ENCODE measurements at regions not wholly inside any gene's neighbourhood (a gene's known extent, or its start where the extent isn't known, plus 50 kb on each side); places are given as distances from the start of the nearest gene placed in this dataset.

DNA sequence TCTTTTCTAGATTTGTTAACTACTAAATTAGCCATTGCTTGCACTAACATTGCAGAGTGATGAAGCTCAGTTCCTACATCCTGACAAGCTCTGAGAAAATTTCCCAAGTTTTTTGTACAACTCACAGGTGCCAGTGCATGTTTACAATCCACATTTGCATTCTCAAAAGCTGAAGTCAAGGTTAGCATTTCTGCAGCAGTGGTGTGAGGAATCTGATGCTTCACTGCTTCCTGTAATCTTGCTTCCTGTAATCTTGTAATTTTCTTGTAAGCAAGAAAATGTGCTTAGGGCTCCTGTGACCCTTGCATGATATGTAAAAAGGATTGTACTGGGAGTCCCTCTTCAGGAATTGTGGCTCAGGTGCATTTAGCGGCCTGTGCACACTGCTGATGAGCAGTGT lies 207.4 kb upstream of the CXCL13 start:
- ChIA-PET CTCF (no interaction called here), POLR2A (no interaction called here)
- TF ChIP-seq ZNF521 (tag by site-specific recombination; IDR thresholded peaks at IDR 0.05) (no peak), ZNF621 (tag by site-specific recombination; IDR thresholded peaks at IDR 0.05) (no peak), ZNF2 (tag by site-specific recombination; IDR thresholded peaks at IDR 0.05) (no peak), MEIS1 (CRISPR knock-in tag; IDR thresholded peaks at IDR 0.05; ENCODE audit: borderline replicate concordance) (no peak), MZF1 (tag by site-specific recombination; IDR thresholded peaks at IDR 0.05; ENCODE audit: borderline replicate concordance) (no peak), ZNF341 (tag by site-specific recombination; IDR thresholded peaks at IDR 0.05; ENCODE audit: low read depth) (no peak), ZNF510 (tag by site-specific recombination; IDR thresholded peaks at IDR 0.05; ENCODE audit: insufficient replicate concordance) (no peak), RBAK (tag by site-specific recombination; IDR thresholded peaks at IDR 0.05) (no peak)
- TF ChIP-seq, protein P1, sequence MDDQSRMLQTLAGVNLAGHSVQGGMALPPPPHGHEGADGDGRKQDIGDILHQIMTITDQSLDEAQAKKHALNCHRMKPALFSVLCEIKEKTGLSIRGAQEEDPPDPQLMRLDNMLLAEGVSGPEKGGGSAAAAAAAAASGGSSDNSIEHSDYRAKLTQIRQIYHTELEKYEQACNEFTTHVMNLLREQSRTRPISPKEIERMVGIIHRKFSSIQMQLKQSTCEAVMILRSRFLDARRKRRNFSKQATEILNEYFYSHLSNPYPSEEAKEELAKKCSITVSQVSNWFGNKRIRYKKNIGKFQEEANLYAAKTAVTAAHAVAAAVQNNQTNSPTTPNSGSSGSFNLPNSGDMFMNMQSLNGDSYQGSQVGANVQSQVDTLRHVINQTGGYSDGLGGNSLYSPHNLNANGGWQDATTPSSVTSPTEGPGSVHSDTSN (CRISPR knock-in tag; IDR thresholded peaks at IDR 0.05) = no peak
- TF ChIP-seq, protein P2, sequence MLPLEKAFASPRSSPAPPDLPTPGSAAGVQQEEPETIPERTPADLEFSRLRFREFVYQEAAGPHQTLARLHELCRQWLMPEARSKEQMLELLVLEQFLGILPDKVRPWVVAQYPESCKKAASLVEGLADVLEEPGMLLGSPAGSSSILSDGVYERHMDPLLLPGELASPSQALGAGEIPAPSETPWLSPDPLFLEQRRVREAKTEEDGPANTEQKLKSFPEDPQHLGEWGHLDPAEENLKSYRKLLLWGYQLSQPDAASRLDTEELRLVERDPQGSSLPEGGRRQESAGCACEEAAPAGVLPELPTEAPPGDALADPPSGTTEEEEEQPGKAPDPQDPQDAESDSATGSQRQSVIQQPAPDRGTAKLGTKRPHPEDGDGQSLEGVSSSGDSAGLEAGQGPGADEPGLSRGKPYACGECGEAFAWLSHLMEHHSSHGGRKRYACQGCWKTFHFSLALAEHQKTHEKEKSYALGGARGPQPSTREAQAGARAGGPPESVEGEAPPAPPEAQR (tag by site-specific recombination; IDR thresholded peaks at IDR 0.05) = no peak
- TF ChIP-seq, protein P3, sequence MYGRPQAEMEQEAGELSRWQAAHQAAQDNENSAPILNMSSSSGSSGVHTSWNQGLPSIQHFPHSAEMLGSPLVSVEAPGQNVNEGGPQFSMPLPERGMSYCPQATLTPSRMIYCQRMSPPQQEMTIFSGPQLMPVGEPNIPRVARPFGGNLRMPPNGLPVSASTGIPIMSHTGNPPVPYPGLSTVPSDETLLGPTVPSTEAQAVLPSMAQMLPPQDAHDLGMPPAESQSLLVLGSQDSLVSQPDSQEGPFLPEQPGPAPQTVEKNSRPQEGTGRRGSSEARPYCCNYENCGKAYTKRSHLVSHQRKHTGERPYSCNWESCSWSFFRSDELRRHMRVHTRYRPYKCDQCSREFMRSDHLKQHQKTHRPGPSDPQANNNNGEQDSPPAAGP (tag by site-specific recombination; IDR thresholded peaks at IDR 0.05) = no peak
- TF ChIP-seq, protein P4, sequence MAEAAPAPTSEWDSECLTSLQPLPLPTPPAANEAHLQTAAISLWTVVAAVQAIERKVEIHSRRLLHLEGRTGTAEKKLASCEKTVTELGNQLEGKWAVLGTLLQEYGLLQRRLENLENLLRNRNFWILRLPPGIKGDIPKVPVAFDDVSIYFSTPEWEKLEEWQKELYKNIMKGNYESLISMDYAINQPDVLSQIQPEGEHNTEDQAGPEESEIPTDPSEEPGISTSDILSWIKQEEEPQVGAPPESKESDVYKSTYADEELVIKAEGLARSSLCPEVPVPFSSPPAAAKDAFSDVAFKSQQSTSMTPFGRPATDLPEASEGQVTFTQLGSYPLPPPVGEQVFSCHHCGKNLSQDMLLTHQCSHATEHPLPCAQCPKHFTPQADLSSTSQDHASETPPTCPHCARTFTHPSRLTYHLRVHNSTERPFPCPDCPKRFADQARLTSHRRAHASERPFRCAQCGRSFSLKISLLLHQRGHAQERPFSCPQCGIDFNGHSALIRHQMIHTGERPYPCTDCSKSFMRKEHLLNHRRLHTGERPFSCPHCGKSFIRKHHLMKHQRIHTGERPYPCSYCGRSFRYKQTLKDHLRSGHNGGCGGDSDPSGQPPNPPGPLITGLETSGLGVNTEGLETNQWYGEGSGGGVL (tag by site-specific recombination; IDR thresholded peaks at IDR 0.05) = no peak
- no peak overlapping the region for H3K27ac ChIP-seq (ENCODE audit: extremely low read depth, low read depth, low read length)
- no peaks in the 10 kb centered on the region for H3K9me3 ChIP-seq (ENCODE audit: control insufficient read depth, insufficient read depth, low read depth, low read length)
- no peaks in the 10 kb centered on the region for H3K36me3 ChIP-seq (ENCODE audit: control insufficient read depth in 2 of 2, insufficient read depth in 1 of 2, low read length in 2 of 2)
- no peak overlapping the region for H3K4me3 ChIP-seq (ENCODE audit: low read depth, low read length)
- no peaks in the 10 kb centered on the region; the same call in 1 of the 2 replicates for H3K4me1 ChIP-seq (ENCODE audit: control insufficient read depth, insufficient read depth, low read length)

DNA sequence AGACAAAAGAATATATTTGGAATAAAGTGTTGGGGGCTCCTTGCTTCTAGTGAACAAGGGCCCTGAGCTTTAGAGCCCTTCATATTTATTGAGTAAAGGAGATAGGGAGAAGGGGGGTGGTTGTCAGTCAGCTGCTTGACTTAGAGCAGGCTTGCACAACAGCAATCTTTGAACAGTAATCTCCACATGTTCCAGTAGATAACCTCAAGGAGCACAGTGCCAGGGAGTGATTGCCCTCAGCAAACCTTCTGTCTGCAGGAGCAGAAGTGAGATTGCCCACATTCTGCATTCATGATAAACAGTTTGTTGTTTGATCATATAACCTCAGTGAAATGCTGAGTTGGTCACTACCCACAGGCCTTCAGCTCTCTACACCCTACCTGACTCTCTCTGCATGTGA lies 205.8 kb upstream of the CXCL13 start:
- no peak for TF ChIP-seq ZNF707 (tag by site-specific recombination; IDR thresholded peaks at IDR 0.05)
- ChIA-PET POLR2A (no interaction called here), CTCF (no interaction called here)
- Histone ChIP-seq H3K4me1 (ENCODE audit: control insufficient read depth, insufficient read depth, low read length) (no peaks in the 10 kb centered on the region; the same call in 1 of the 2 replicates), H3K36me3 (ENCODE audit: control insufficient read depth in 2 of 2, insufficient read depth in 1 of 2, low read length in 2 of 2) (no peaks in the 10 kb centered on the region), H3K9me3 (ENCODE audit: control insufficient read depth, insufficient read depth, low read depth, low read length) (no peaks in the 10 kb centered on the region), H3K27ac (ENCODE audit: extremely low read depth, low read depth, low read length) (no peak overlapping the region), H3K4me3 (ENCODE audit: low read depth, low read length) (no peak overlapping the region)

DNA sequence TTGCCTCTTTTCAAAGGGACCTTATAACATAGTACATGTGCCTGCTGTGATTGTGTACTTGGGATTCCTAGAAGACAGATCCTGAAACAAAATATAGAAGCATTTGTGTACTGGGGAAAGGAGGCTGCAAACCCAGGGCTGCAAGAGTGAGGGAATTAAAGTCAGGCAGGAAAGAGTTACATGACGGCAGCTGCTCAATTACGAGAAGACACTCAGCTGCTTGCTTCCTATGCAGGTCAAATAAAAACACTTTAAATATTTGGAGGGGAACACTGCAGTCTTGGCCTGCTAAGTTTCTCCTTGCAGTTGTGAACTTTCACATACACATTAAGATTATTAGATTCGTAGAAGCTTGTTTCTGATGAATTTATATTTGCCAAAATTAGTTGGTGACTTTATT lies 191.9 kb upstream of the CXCL13 start:
- Histone ChIP-seq H3K4me1 (ENCODE audit: control insufficient read depth, insufficient read depth, low read length) (0 out of 2 replicates have a peak, but pooled peaks cover 4% of the 10 kb centered on the region), H3K36me3 (ENCODE audit: control insufficient read depth in 2 of 2, insufficient read depth in 1 of 2, low read length in 2 of 2) (no peaks in the 10 kb centered on the region), H3K27ac (ENCODE audit: extremely low read depth, low read depth, low read length) (no peak overlapping the region), H3K4me3 (ENCODE audit: low read depth, low read length) (no peak overlapping the region), H3K9me3 (ENCODE audit: control insufficient read depth, insufficient read depth, low read depth, low read length) (no peaks in the 10 kb centered on the region)
- POLR2A ChIA-PET = no interaction called here
- TF ChIP-seq KLF8 (tag by site-specific recombination; IDR thresholded peaks at IDR 0.05) = no peak
- TF ChIP-seq KLF1 (tag by site-specific recombination; IDR thresholded peaks at IDR 0.05) = no peak
- CTCF ChIA-PET = interaction anchor here (1.1 to 3.0 kb wide), 2 partner anchors 19 to 28 kb away, joined by 3 to 16 read pairs; no protein-coding TSS in a partner anchor
